ENCODE measurements at regions not wholly inside any gene's neighbourhood (a gene's known extent, or its start where the extent isn't known, plus 50 kb on each side); places are given as distances from the start of the nearest gene placed in this dataset.
"Not testable (repeated sequence)": the region's sequence is repeated elsewhere in the genome, so short reads cannot be mapped to it uniquely, and the experiment has no call there.

GRCh38 chr4:160100316-160100715, 997.4 kb downstream of the RAPGEF2 start:
- no peak for DNase-seq (ENCODE audit: low read depth)

GRCh38 chr4:160110891-160111290, 1008.0 kb downstream of the RAPGEF2 start:
- DNase-seq (ENCODE audit: low read depth) = no peak

- DNase-seq (ENCODE audit: low read depth) = no peak
Observed at GRCh38 chr4:160117686-160118085, 1014.8 kb downstream of the RAPGEF2 start.

GRCh38 chr4:160125576-160126287, 1022.9 kb downstream of the RAPGEF2 start:
- not testable (repeated sequence) for DNase-seq (ENCODE audit: low read depth)

- DNase-seq (ENCODE audit: low read depth) = no peak
Observed at GRCh38 chr4:160127211-160127610, 1024.3 kb downstream of the RAPGEF2 start.

GRCh38 chr4:160129439-160129838, 1026.6 kb downstream of the RAPGEF2 start:
- DNase-seq (ENCODE audit: low read depth) = no peak

- no peak for DNase-seq (ENCODE audit: low read depth)
Observed at GRCh38 chr4:160136021-160136420, 1033.1 kb downstream of the RAPGEF2 start.

- no peak for DNase-seq (ENCODE audit: low read depth)
Observed at GRCh38 chr4:160141206-160141605, 1038.3 kb downstream of the RAPGEF2 start.

- DNase-seq (ENCODE audit: low read depth) = no peak
Observed at GRCh38 chr4:160142579-160142978, 1039.7 kb downstream of the RAPGEF2 start.

GRCh38 chr4:160143574-160143973, 1040.7 kb downstream of the RAPGEF2 start:
- no peak for DNase-seq (ENCODE audit: low read depth)

GRCh38 chr4:160159457-160159856, 1056.6 kb downstream of the RAPGEF2 start:
- no peak for DNase-seq (ENCODE audit: low read depth)

GRCh38 chr4:160161026-160161425, 1058.1 kb downstream of the RAPGEF2 start:
- no peak for DNase-seq (ENCODE audit: low read depth)

- no peak for DNase-seq (ENCODE audit: low read depth)
Observed at GRCh38 chr4:160175064-160175643, 1072.3 kb downstream of the RAPGEF2 start.

GRCh38 chr4:160180211-160180610, 1077.3 kb downstream of the RAPGEF2 start:
- DNase-seq (ENCODE audit: low read depth) = no peak

- no peak for DNase-seq (ENCODE audit: low read depth)
Observed at GRCh38 chr4:160182727-160183126, 1079.8 kb downstream of the RAPGEF2 start.

GRCh38 chr4:160184884-160185283, 1082.0 kb downstream of the RAPGEF2 start:
- no peak for DNase-seq (ENCODE audit: low read depth)

- DNase-seq (ENCODE audit: low read depth) = no peak
Observed at GRCh38 chr4:160193787-160194186, 1090.9 kb downstream of the RAPGEF2 start.

GRCh38 chr4:160194716-160195115, 1091.8 kb downstream of the RAPGEF2 start:
- no peak for DNase-seq (ENCODE audit: low read depth)

GRCh38 chr4:160202802-160203201, 1099.9 kb downstream of the RAPGEF2 start:
- no peak for DNase-seq (ENCODE audit: low read depth)

GRCh38 chr4:160212078-160212477, 1109.2 kb downstream of the RAPGEF2 start:
- no peak for DNase-seq (ENCODE audit: low read depth)

- no peak for DNase-seq (ENCODE audit: low read depth)
Observed at GRCh38 chr4:160213366-160213765, 1110.5 kb downstream of the RAPGEF2 start.

- DNase-seq (ENCODE audit: low read depth) = no peak
Observed at GRCh38 chr4:160217352-160217751, 1114.5 kb downstream of the RAPGEF2 start.

GRCh38 chr4:160224049-160224448, 1121.2 kb downstream of the RAPGEF2 start:
- no peak for DNase-seq (ENCODE audit: low read depth)

GRCh38 chr4:160233141-160233540, 1130.3 kb downstream of the RAPGEF2 start:
- no peak for DNase-seq (ENCODE audit: low read depth)
